Large intestine (tissue), 3 donors: ENCODE measurements at regions not wholly inside any gene's neighbourhood (a gene's known extent, or its start where the extent isn't known, plus 50 kb on each side); places are given as distances from the start of the nearest gene placed in this dataset.

Experiments
- DNase-seq, 2 donors: peaks; one replicate each; pipeline versions ENCODE4 v3.0.0 to v3.0.0-alpha.2; 2013
- H3K27ac ChIP-seq: one replicate; pipeline ENCODE4 v1.5.1; 2013; ENCODE audit warnings: low read length
- H3K27me3 ChIP-seq: 2 replicates; pipeline ENCODE4 v1.6.1; 2013; ENCODE audit warnings: low read length; ENCODE audit not compliant: control insufficient read depth, insufficient read depth
- H3K36me3 ChIP-seq: 2 replicates; pipeline ENCODE4 v1.6.1; 2013; ENCODE audit warnings: low read length; ENCODE audit not compliant: control insufficient read depth, insufficient read depth
- H3K4me1 ChIP-seq: one replicate; pipeline ENCODE4 v1.6.1; 2013; ENCODE audit warnings: low read length; ENCODE audit not compliant: control insufficient read depth, insufficient read depth
- H3K4me3 ChIP-seq: one replicate; pipeline ENCODE4 v1.5.1; 2013; ENCODE audit warnings: low read length
- H3K9me3 ChIP-seq: one replicate; pipeline ENCODE4 v1.6.1; 2013; ENCODE audit warnings: mild to moderate bottlenecking, low read depth, low read length, moderate library complexity; ENCODE audit not compliant: control insufficient read depth
- WGBS: methylation state at CpG from one replicate; pipeline ENCODE4 v1.1.5; 2013; ENCODE audit warnings: low lambda C conversion rate; ENCODE audit not compliant: insufficient coverage; 5-methylcytosine and 5-hydroxymethylcytosine counted together

GRCh38 chr10:61189912-61190311 is 245.9 kb upstream of the RHOBTB1 start:
- no CpG with 5 or more reads among the region's 2 CpGs for WGBS
- no peak overlapping the region for H3K27ac ChIP-seq
- no peaks in the 10 kb centered on the region for H3K27me3 ChIP-seq
- no peak overlapping the region for H3K4me3 ChIP-seq
- no peaks in the 10 kb centered on the region for H3K36me3 ChIP-seq
- H3K9me3 ChIP-seq = no peaks in the 10 kb centered on the region
- DNase-seq = no peak
- H3K4me1 ChIP-seq = peaks cover 10% of the 10 kb centered on the region

- Histone ChIP-seq H3K9me3 (no peaks in the 10 kb centered on the region), H3K4me1 (peaks cover 14% of the 10 kb centered on the region), H3K27ac (peak overlapping the region; percentile 3), H3K27me3 (no peaks in the 10 kb centered on the region), H3K36me3 (no peaks in the 10 kb centered on the region), H3K4me3 (no peak overlapping the region)
- no peak for DNase-seq
Observed at GRCh38 chr10:61188691-61189090, 244.7 kb upstream of the RHOBTB1 start.

GRCh38 chr10:61188101-61188500 is 244.1 kb upstream of the RHOBTB1 start:
- Histone ChIP-seq H3K27me3 (no peaks in the 10 kb centered on the region), H3K36me3 (no peaks in the 10 kb centered on the region), H3K4me1 (peaks cover 14% of the 10 kb centered on the region), H3K9me3 (no peaks in the 10 kb centered on the region), H3K4me3 (no peak overlapping the region), H3K27ac (peak overlapping the region; percentile 3)
- DNase-seq = peak in 1 of 2 donors; percentile 59

GRCh38 chr10:61187601-61188000 is 243.6 kb upstream of the RHOBTB1 start:
- H3K27me3 ChIP-seq = no peaks in the 10 kb centered on the region
- WGBS = no CpG with 5 or more reads among the region's 1 CpG
- no peak overlapping the region for H3K4me3 ChIP-seq
- H3K9me3 ChIP-seq = no peaks in the 10 kb centered on the region
- peak overlapping the region; percentile 3 for H3K27ac ChIP-seq
- peaks cover 14% of the 10 kb centered on the region for H3K4me1 ChIP-seq
- DNase-seq = no peak
- H3K36me3 ChIP-seq = no peaks in the 10 kb centered on the region

- Histone ChIP-seq H3K9me3 (no peaks in the 10 kb centered on the region), H3K27ac (no peak overlapping the region), H3K36me3 (no peaks in the 10 kb centered on the region), H3K4me3 (no peak overlapping the region), H3K4me1 (peaks cover 14% of the 10 kb centered on the region), H3K27me3 (no peaks in the 10 kb centered on the region)
- WGBS = 100% methylated on average over 1 of the region's 8 CpGs
- DNase-seq = no peak
Observed at GRCh38 chr10:61186408-61186807, 242.4 kb upstream of the RHOBTB1 start.

GRCh38 chr10:61184429-61184828 is 240.4 kb upstream of the RHOBTB1 start:
- Histone ChIP-seq H3K36me3 (no peaks in the 10 kb centered on the region), H3K4me1 (peaks cover 14% of the 10 kb centered on the region), H3K27me3 (no peaks in the 10 kb centered on the region), H3K27ac (no peak overlapping the region), H3K9me3 (no peaks in the 10 kb centered on the region), H3K4me3 (no peak overlapping the region)
- DNase-seq = peak; percentile 21 to 58
- WGBS = no CpG with 5 or more reads among the region's 2 CpGs

GRCh38 chr10:61183967-61184366 is 240.0 kb upstream of the RHOBTB1 start:
- H3K36me3 ChIP-seq = no peaks in the 10 kb centered on the region
- no CpG with 5 or more reads among the region's 1 CpG for WGBS

GRCh38 chr10:61181832-61182231 is 237.8 kb upstream of the RHOBTB1 start:
- Histone ChIP-seq H3K36me3 (no peaks in the 10 kb centered on the region), H3K4me1 (peaks cover 8% of the 10 kb centered on the region), H3K27ac (no peak overlapping the region), H3K9me3 (no peaks in the 10 kb centered on the region), H3K4me3 (no peak overlapping the region), H3K27me3 (no peaks in the 10 kb centered on the region)
- no CpG with 5 or more reads among the region's 3 CpGs for WGBS
- no peak for DNase-seq

More at GRCh38 chr10:61183967-61184366, 240.0 kb upstream of the RHOBTB1 start:
- Histone ChIP-seq H3K9me3 (no peaks in the 10 kb centered on the region), H3K4me3 (no peak overlapping the region), H3K27me3 (no peaks in the 10 kb centered on the region), H3K4me1 (peaks cover 14% of the 10 kb centered on the region), H3K27ac (no peak overlapping the region)
- no peak for DNase-seq

GRCh38 chr10:61179771-61180170 is 235.8 kb upstream of the RHOBTB1 start:
- WGBS = no CpG with 5 or more reads among the region's 3 CpGs
- no peak overlapping the region for H3K27ac ChIP-seq
- H3K36me3 ChIP-seq = no peaks in the 10 kb centered on the region
- H3K9me3 ChIP-seq = no peaks in the 10 kb centered on the region
- H3K27me3 ChIP-seq = no peaks in the 10 kb centered on the region
- H3K4me1 ChIP-seq = peaks cover 8% of the 10 kb centered on the region
- no peak overlapping the region for H3K4me3 ChIP-seq
- no peak for DNase-seq

- H3K36me3 ChIP-seq = no peaks in the 10 kb centered on the region
- DNase-seq = no peak
- peaks cover 4% of the 10 kb centered on the region for H3K4me1 ChIP-seq
- H3K4me3 ChIP-seq = no peak overlapping the region
- H3K27ac ChIP-seq = no peak overlapping the region
- WGBS = no CpG with 5 or more reads among the region's 3 CpGs
- no peaks in the 10 kb centered on the region for H3K27me3 ChIP-seq
- H3K9me3 ChIP-seq = no peaks in the 10 kb centered on the region
Observed at GRCh38 chr10:61176424-61176823, 232.4 kb upstream of the RHOBTB1 start.

GRCh38 chr10:61175316-61175715 is 231.3 kb upstream of the RHOBTB1 start:
- Histone ChIP-seq H3K4me3 (no peak overlapping the region), H3K27ac (no peak overlapping the region), H3K9me3 (no peaks in the 10 kb centered on the region), H3K27me3 (no peaks in the 10 kb centered on the region), H3K36me3 (no peaks in the 10 kb centered on the region), H3K4me1 (peaks cover 4% of the 10 kb centered on the region)
- DNase-seq = no peak
